OCI-LY7 (cell line): ENCODE measurements at regions not wholly inside any gene's neighbourhood (a gene's known extent, or its start where the extent isn't known, plus 50 kb on each side); places are given as distances from the start of the nearest gene placed in this dataset.

ENCODE experiments used
- BruUV-seq: library from RNA; stranded (reverse); fragments of 400-500 nt; replicated peaks from 2 replicates; lab custom pipeline; 2021; lab: Mats Ljungman, UMichigan
- CTCF ChIA-PET: fragments of 300-600 bp; sonication (Branson Sonifier 250); formaldehyde crosslinking; loops from one replicate; lab custom pipeline; 2022; ENCODE audit warnings: antibody characterized with exemption; ENCODE audit not compliant: unreplicated experiment; lab: Charles Lee
- POLR2A ChIA-PET: fragments of 300-600 bp; sonication (Branson Sonifier 250); formaldehyde crosslinking; loops from one replicate; lab custom pipeline; 2022; ENCODE audit warnings: antibody characterized with exemption; lab: Charles Lee
- DNase-seq: peaks from one replicate; pipeline ENCODE4 v3.0.0-alpha.2; 2015; ENCODE audit warnings: low spot score
- H2AFZ ChIP-seq: fragments of 200-600 bp; sonication (generic), shearing (Covaris generic); 2 replicates; pipeline ENCODE4 v1.6.1; 2014; ENCODE audit warnings: mild to moderate bottlenecking, antibody characterized with exemption, low read length, moderate library complexity
- H3K27ac ChIP-seq: fragments of 200-600 bp; sonication (generic); 2 replicates; pipeline ENCODE4 v1.5.1; 2014; ENCODE audit warnings: mixed run types, low read depth, mild to moderate bottlenecking, moderate library complexity, low read length, inconsistent platforms; ENCODE audit not compliant: poor library complexity, severe bottlenecking
- H3K36me3 ChIP-seq: fragments of 200-600 bp; sonication (generic); 2 replicates; pipeline ENCODE4 v1.6.1; 2014; ENCODE audit warnings: mild to moderate bottlenecking, antibody characterized with exemption, low read length, moderate library complexity, mixed read lengths; ENCODE audit not compliant: insufficient read depth
- H3K4me1 ChIP-seq: fragments of 200-600 bp; sonication (generic); 2 replicates; pipeline ENCODE4 v1.5.1; 2014; ENCODE audit warnings: mild to moderate bottlenecking, low read length; ENCODE audit not compliant: insufficient read depth, poor library complexity, severe bottlenecking
- H3K4me2 ChIP-seq: fragments of 200-600 bp; sonication (generic); 2 replicates; pipeline ENCODE4 v1.6.1; 2014; ENCODE audit warnings: mild to moderate bottlenecking, low read length
- H3K4me3 ChIP-seq: fragments of 200-600 bp; sonication (generic); 2 replicates; pipeline ENCODE4 v1.5.1; 2014; ENCODE audit warnings: mild to moderate bottlenecking, low read depth, low read length; ENCODE audit not compliant: poor library complexity, severe bottlenecking
- H3K79me2 ChIP-seq: fragments of 200-600 bp; sonication (generic); 2 replicates; pipeline ENCODE4 v1.6.1; 2016; ENCODE audit warnings: low read depth, mild to moderate bottlenecking, low read length, moderate library complexity, mixed read lengths; ENCODE audit not compliant: insufficient read depth
- H3K9me2 ChIP-seq: fragments of 200-600 bp; sonication (generic); 2 replicates; pipeline ENCODE4 v1.6.1; 2016; ENCODE audit warnings: mild to moderate bottlenecking, low read length, mixed read lengths; ENCODE audit not compliant: insufficient read depth
- H3K9me3 ChIP-seq: fragments of 200-600 bp; sonication (generic); 2 replicates; pipeline ENCODE4 v1.6.1; 2014; ENCODE audit warnings: mild to moderate bottlenecking, mixed run types, low read length, mixed read lengths
- H4K20me1 ChIP-seq: fragments of 200-600 bp; sonication (generic); 2 replicates; pipeline ENCODE4 v1.6.1; 2014; ENCODE audit warnings: mild to moderate bottlenecking, antibody characterized with exemption, low read length, moderate library complexity, mixed read lengths; ENCODE audit not compliant: insufficient read depth
- EZH2phosphoT487 ChIP-seq: fragments of 200-600 bp; sonication (generic); IDR thresholded peaks from 2 replicates; pipeline ENCODE4 v1.6.1; 2018; ENCODE audit warnings: low read depth, borderline replicate concordance, mild to moderate bottlenecking, mixed run types, antibody characterized with exemption, low read length, moderate library complexity, mixed read lengths
- intact Hi-C: fragments of 100-400 bp; cut with micrococcal nuclease; formaldehyde crosslinking; loops from one replicate; pipeline ENCODE4 v1.10.0; 2022; ENCODE audit not compliant: unreplicated experiment
- TF ChIP-seq, protein P1 (sequence below): fragments of 200-600 bp; sonication (generic); conservative IDR thresholded peaks from 2 replicates; pipeline ENCODE4 v1.5.1; 2014; ENCODE audit warnings: mild to moderate bottlenecking, antibody characterized with exemption, low read length, moderate library complexity, mixed read lengths

- BruUV-seq, result no TSS peak
- Histone ChIP-seq H3K4me1 (no peaks in the 10 kb centered on the region), H3K36me3 (no peaks in the 10 kb centered on the region), H2AFZ (no peak overlapping the region), H3K4me2 (no peak overlapping the region), H4K20me1 (no peaks in the 10 kb centered on the region), H3K79me2 (no peaks in the 10 kb centered on the region), H3K4me3 (no peak overlapping the region), H3K27ac (no peak overlapping the region), H3K9me3 (no peaks in the 10 kb centered on the region), H3K9me2 (no peaks in the 10 kb centered on the region)
- no peak for TF ChIP-seq EZH2phosphoT487
- TF ChIP-seq, protein P1, sequence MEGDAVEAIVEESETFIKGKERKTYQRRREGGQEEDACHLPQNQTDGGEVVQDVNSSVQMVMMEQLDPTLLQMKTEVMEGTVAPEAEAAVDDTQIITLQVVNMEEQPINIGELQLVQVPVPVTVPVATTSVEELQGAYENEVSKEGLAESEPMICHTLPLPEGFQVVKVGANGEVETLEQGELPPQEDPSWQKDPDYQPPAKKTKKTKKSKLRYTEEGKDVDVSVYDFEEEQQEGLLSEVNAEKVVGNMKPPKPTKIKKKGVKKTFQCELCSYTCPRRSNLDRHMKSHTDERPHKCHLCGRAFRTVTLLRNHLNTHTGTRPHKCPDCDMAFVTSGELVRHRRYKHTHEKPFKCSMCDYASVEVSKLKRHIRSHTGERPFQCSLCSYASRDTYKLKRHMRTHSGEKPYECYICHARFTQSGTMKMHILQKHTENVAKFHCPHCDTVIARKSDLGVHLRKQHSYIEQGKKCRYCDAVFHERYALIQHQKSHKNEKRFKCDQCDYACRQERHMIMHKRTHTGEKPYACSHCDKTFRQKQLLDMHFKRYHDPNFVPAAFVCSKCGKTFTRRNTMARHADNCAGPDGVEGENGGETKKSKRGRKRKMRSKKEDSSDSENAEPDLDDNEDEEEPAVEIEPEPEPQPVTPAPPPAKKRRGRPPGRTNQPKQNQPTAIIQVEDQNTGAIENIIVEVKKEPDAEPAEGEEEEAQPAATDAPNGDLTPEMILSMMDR, result no peak
- CTCF ChIA-PET, result no interaction called here
- POLR2A ChIA-PET, result no interaction called here
- no peak for DNase-seq
- intact Hi-C loops, result no loop called here
Observed at GRCh38 chr6:17226786-17227233, 54.4 kb upstream of the RBM24 start.

DNA sequence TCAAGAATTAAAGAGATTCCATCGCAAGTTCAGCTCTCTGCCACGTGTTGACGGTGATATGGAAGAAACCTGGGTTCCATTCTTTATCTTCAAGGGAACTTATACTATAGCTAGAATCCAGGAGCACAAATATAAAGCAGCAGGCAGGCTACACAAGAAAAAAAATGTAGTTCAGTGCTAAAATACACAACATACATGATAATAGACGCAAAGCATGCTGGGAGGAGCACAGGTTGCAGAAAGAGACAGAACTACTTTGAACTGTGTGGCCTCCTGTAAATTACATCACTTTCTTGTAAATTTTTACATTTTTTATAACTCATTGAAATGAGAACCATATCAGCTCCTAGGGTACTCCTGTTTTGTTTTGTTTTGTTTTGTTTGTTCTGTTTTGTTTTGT lies 53.8 kb upstream of the RBM24 start:
- no TSS peak for BruUV-seq
- H2AFZ ChIP-seq, result no peak overlapping the region
- POLR2A ChIA-PET, result interaction anchor here (0.6 kb wide), 2 partner anchors 108 to 168 kb away, joined by 3 to 7 read pairs; no protein-coding TSS in a partner anchor

More for the DNA sequence above, 53.8 kb upstream of the RBM24 start:
- Histone ChIP-seq H3K4me2 (no peak overlapping the region), H4K20me1 (no peaks in the 10 kb centered on the region), H3K27ac (no peak overlapping the region), H3K36me3 (no peaks in the 10 kb centered on the region), H3K4me1 (no peaks in the 10 kb centered on the region), H3K4me3 (no peak overlapping the region), H3K9me3 (no peaks in the 10 kb centered on the region), H3K79me2 (no peaks in the 10 kb centered on the region), H3K9me2 (no peaks in the 10 kb centered on the region)
- TF ChIP-seq, protein P1, result no peak
- TF ChIP-seq EZH2phosphoT487, result no peak
- CTCF ChIA-PET, result no interaction called here
- intact Hi-C loops, result no loop called here
- no peak for DNase-seq
